ENCODE measurements at regions not wholly inside any gene's neighbourhood (a gene's known extent, or its start where the extent isn't known, plus 50 kb on each side); places are given as distances from the start of the nearest gene placed in this dataset.

GRCh38 chr10:125543796-125544195 lies 139.2 kb downstream of the TEX36 start:
- TF ChIP-seq EZH2 (IDR thresholded peaks at IDR 0.05; ENCODE audit: insufficient read depth, poor library complexity, severe bottlenecking) (no peak), EZH2phosphoT487 (IDR thresholded peaks at IDR 0.05; ENCODE audit: insufficient read depth, low read depth) (no peak)
